Lower lobe of right lung (tissue), 2 donors: ENCODE measurements at regions not wholly inside any gene's neighbourhood (a gene's known extent, or its start where the extent isn't known, plus 50 kb on each side); places are given as distances from the start of the nearest gene placed in this dataset.

ENCODE experiments used
- ATAC-seq, 2 donors: fragments of 200-7000 bp; cut with Tn5 transposase; one replicate each; pipeline ENCODE4 v1.9.1; 2020 to 2022; ENCODE audit warnings: mild to moderate bottlenecking in 2 of 2, moderate library complexity in 2 of 2
- DNase-seq: peaks from one replicate; pipeline ENCODE4 v3.0.0-alpha.2; 2020
- H3K27ac ChIP-seq: fragments of 200-600 bp; one replicate; pipeline ENCODE4 v1.8.0; 2022
- H3K27me3 ChIP-seq: fragments of 200-600 bp; one replicate; pipeline ENCODE4 v1.8.0; 2022; ENCODE audit warnings: low read depth
- H3K36me3 ChIP-seq: fragments of 200-600 bp; one replicate; pipeline ENCODE4 v1.8.0; 2022; ENCODE audit warnings: mild to moderate bottlenecking
- H3K4me1 ChIP-seq: fragments of 200-600 bp; one replicate; pipeline ENCODE4 v1.8.0; 2022
- H3K4me3 ChIP-seq: fragments of 200-600 bp; one replicate; pipeline ENCODE4 v1.8.0; 2022; ENCODE audit warnings: mild to moderate bottlenecking
- H3K9me3 ChIP-seq: fragments of 200-600 bp; one replicate; pipeline ENCODE4 v1.8.0; 2022
- CTCF ChIP-seq: fragments of 200-600 bp; IDR thresholded peaks from one replicate; pipeline ENCODE4 v1.8.0; 2022; ENCODE audit warnings: antibody characterized with exemption, mild to moderate bottlenecking
- intact Hi-C: fragments of 100-400 bp; cut with DNase I; formaldehyde crosslinking; loops from one replicate; pipeline ENCODE4 v1.11.0; 2022
- donor health status: DM: no; HTN: yes; CAD: no; lungs with severe emphysema.

GRCh38 chr3:171984883-171985282 lies 54.5 kb upstream of the FNDC3B start:
- Histone ChIP-seq H3K4me3 (no peak overlapping the region), H3K9me3 (no peaks in the 10 kb centered on the region), H3K4me1 (no peaks in the 10 kb centered on the region), H3K36me3 (no peaks in the 10 kb centered on the region), H3K27me3 (no peaks in the 10 kb centered on the region), H3K27ac (peak overlapping the region; percentile 14)
- DNase-seq (no peak), ATAC-seq (peak; percentile 74 to 85)
- intact Hi-C loops: no loop called here
- TF ChIP-seq CTCF: no peak

- DNase-seq (no peak), ATAC-seq (peak; percentile 64 to 67)
- intact Hi-C loops: no loop called here
- Histone ChIP-seq H3K9me3 (no peaks in the 10 kb centered on the region), H3K4me3 (no peak overlapping the region), H3K27ac (no peak overlapping the region), H3K27me3 (no peaks in the 10 kb centered on the region), H3K4me1 (no peaks in the 10 kb centered on the region), H3K36me3 (no peaks in the 10 kb centered on the region)
- no peak for TF ChIP-seq CTCF
These were observed 53.2 kb upstream of the FNDC3B start for GRCh38 chr3:171986176-171986575.

- Histone ChIP-seq H3K4me3 (no peak overlapping the region), H3K9me3 (no peaks in the 10 kb centered on the region), H3K36me3 (no peaks in the 10 kb centered on the region), H3K27me3 (no peaks in the 10 kb centered on the region), H3K27ac (no peak overlapping the region), H3K4me1 (no peaks in the 10 kb centered on the region)
- ATAC-seq (no peak), DNase-seq (no peak)
- TF ChIP-seq CTCF: no peak
- intact Hi-C loops: no loop called here
These were observed 52.4 kb upstream of the FNDC3B start for GRCh38 chr3:171986757-171987518.
